ENCODE measurements at regions not wholly inside any gene's neighbourhood (a gene's known extent, or its start where the extent isn't known, plus 50 kb on each side); places are given as distances from the start of the nearest gene placed in this dataset.
A peak's percentile ranks its signal among the peaks of the same experiment; 100 is the strongest.

DNA sequence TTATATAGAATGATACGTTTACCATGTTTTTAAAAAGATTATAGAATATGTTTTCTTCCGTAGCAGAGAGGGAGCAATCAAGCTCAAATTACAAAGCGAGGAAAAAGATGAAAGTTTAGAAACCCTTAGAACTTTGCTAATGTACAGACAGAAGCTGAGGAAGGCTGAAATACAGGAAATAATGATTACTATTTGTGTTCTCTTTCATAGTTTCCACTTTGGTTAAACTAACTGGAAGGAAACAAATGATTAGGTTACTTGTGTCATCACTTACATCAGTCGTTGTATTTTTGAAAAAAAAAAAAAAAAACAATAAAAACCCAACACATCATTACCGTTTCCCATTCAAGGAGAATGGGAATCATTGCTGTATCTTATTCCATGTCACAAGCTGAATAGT lies 337.8 kb upstream of the CBLB start:
- Histone ChIP-seq H3K4me1 (peaks cover 0 to 13% (median 0%) of the 10 kb centered on the region in 4 donors), H3K4me3 (peak overlapping the region in 1 of 4 donors; percentile 4)
- no peak for DNase-seq (ENCODE audit: extremely low spot score)

DNA sequence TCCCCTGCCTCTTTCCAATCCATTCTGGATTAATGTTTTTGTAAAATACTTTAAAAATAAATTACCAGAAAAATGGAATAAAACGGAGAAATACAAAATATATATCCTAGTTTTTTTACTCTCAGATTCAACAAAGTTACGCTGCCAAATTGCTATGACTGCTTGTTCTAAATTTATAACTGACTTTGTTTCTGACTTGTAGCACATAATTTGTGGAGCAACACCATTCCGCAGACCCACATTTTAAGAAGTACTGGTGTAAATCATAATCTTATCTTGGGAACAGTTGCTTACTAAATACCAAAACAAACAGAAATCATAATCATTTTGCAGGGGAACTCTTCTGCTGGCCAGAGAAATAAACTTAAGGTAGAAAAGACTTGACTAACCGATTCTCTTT lies 339.4 kb upstream of the CBLB start:
- DNase-seq (ENCODE audit: extremely low spot score): no peak
- no peak overlapping the region for H3K4me3 ChIP-seq
- intact Hi-C loops (cut with DNase I): no loop called here
- no peak for TF ChIP-seq POLR2A (IDR thresholded peaks at IDR 0.05; ENCODE audit: low read depth)
- no peak for TF ChIP-seq POLR2AphosphoS5 (IDR thresholded peaks at IDR 0.05)
- TF ChIP-seq, protein P1, sequence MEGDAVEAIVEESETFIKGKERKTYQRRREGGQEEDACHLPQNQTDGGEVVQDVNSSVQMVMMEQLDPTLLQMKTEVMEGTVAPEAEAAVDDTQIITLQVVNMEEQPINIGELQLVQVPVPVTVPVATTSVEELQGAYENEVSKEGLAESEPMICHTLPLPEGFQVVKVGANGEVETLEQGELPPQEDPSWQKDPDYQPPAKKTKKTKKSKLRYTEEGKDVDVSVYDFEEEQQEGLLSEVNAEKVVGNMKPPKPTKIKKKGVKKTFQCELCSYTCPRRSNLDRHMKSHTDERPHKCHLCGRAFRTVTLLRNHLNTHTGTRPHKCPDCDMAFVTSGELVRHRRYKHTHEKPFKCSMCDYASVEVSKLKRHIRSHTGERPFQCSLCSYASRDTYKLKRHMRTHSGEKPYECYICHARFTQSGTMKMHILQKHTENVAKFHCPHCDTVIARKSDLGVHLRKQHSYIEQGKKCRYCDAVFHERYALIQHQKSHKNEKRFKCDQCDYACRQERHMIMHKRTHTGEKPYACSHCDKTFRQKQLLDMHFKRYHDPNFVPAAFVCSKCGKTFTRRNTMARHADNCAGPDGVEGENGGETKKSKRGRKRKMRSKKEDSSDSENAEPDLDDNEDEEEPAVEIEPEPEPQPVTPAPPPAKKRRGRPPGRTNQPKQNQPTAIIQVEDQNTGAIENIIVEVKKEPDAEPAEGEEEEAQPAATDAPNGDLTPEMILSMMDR (IDR thresholded peaks at IDR 0.05): no peak
- TF ChIP-seq EP300 (IDR thresholded peaks at IDR 0.05): no peak
- no peak overlapping the region for H3K27ac ChIP-seq (replicated peaks in 1 of 4)
- 51% methylated on average over 4 of the region's 4 CpGs for WGBS
- no peaks in the 10 kb centered on the region for H3K36me3 ChIP-seq
- H3K4me1 ChIP-seq: peaks cover 0 to 13% (median 0%) of the 10 kb centered on the region in 4 donors
- H3K9me3 ChIP-seq: peaks cover 0 to 10% (median 0%) of the 10 kb centered on the region in 4 donors
- H3K27me3 ChIP-seq: no peaks in the 10 kb centered on the region

More for the DNA sequence above, 337.8 kb upstream of the CBLB start:
- no peak for TF ChIP-seq POLR2A (IDR thresholded peaks at IDR 0.05; ENCODE audit: low read depth)
- TF ChIP-seq, protein P1 (IDR thresholded peaks at IDR 0.05): no peak
- no peak for TF ChIP-seq POLR2AphosphoS5 (IDR thresholded peaks at IDR 0.05)
- TF ChIP-seq EP300 (IDR thresholded peaks at IDR 0.05): no peak
- Histone ChIP-seq H3K27ac (replicated peaks in 1 of 4) (no peak overlapping the region), H3K27me3 (no peaks in the 10 kb centered on the region), H3K36me3 (no peaks in the 10 kb centered on the region), H3K9me3 (peaks cover 0 to 10% (median 0%) of the 10 kb centered on the region in 4 donors)
- WGBS: 63% methylated on average over 5 of the region's 5 CpGs
- intact Hi-C loops (cut with DNase I): no loop called here

DNA sequence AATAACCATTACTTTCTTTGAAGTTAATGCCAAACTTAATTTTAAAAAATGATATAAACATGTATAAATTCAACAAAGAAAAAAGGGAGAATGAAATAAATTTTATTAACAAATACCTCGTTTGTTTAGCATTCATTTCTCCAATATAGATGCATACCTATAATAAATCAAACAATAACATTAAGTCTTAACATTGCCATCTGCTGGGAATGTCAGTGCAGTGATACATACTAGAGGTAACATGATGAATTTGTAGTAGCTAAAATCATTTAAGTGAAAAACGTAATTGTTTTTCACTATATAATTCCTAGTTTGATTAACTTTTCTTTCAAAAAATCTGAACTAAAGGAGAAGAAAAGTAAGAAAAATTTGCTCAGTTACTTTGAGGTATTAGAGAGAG lies 340.2 kb upstream of the CBLB start:
- Histone ChIP-seq H3K36me3 (no peaks in the 10 kb centered on the region), H3K4me3 (no peak overlapping the region), H3K9me3 (peaks cover 0 to 7% (median 0%) of the 10 kb centered on the region in 4 donors), H3K27me3 (no peaks in the 10 kb centered on the region), H3K4me1 (peaks cover 0 to 13% (median 0%) of the 10 kb centered on the region in 4 donors), H3K27ac (replicated peaks in 1 of 4) (no peak overlapping the region)
- intact Hi-C loops (cut with DNase I): no loop called here
- DNase-seq (ENCODE audit: extremely low spot score): no peak
- 44% methylated on average over 2 of the region's 2 CpGs for WGBS
- TF ChIP-seq POLR2AphosphoS5 (IDR thresholded peaks at IDR 0.05) (no peak), POLR2A (IDR thresholded peaks at IDR 0.05; ENCODE audit: low read depth) (no peak), EP300 (IDR thresholded peaks at IDR 0.05) (no peak)
- TF ChIP-seq, protein P1 (IDR thresholded peaks at IDR 0.05): peak in 1 of 3 experiments; percentile 23

DNA sequence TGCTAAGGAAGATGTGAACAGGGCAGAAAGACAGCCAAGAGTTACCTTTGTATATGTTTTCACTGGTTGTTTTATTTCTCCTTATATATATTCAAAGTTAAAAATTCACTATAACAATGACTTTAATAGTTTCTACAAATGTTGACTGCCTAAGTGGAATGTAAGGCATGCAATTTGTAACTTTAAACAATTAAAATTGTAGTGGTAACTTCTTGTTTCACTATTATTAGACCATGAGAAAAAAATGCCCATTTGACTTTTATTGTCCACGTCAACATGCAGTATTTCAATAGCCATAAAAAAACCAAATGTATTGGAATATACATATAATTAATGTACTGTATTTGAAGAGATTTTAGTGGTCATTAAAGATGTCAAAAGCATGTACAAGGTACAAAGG lies 340.7 kb upstream of the CBLB start:
- 84% methylated on average over 1 of the region's 1 CpG for WGBS
- H3K36me3 ChIP-seq: no peaks in the 10 kb centered on the region
- H3K27ac ChIP-seq (replicated peaks in 1 of 4): no peak overlapping the region
- H3K4me3 ChIP-seq: no peak overlapping the region
- TF ChIP-seq, protein P1 (IDR thresholded peaks at IDR 0.05): no peak
- TF ChIP-seq POLR2A (IDR thresholded peaks at IDR 0.05; ENCODE audit: low read depth) (no peak), POLR2AphosphoS5 (IDR thresholded peaks at IDR 0.05) (no peak), EP300 (IDR thresholded peaks at IDR 0.05) (no peak)
- H3K27me3 ChIP-seq: no peaks in the 10 kb centered on the region
- no peak for DNase-seq (ENCODE audit: extremely low spot score)
- intact Hi-C loops (cut with DNase I): no loop called here
- peaks cover 0 to 13% (median 0%) of the 10 kb centered on the region in 4 donors for H3K4me1 ChIP-seq
- peaks cover 0 to 2% (median 0%) of the 10 kb centered on the region in 4 donors for H3K9me3 ChIP-seq

DNA sequence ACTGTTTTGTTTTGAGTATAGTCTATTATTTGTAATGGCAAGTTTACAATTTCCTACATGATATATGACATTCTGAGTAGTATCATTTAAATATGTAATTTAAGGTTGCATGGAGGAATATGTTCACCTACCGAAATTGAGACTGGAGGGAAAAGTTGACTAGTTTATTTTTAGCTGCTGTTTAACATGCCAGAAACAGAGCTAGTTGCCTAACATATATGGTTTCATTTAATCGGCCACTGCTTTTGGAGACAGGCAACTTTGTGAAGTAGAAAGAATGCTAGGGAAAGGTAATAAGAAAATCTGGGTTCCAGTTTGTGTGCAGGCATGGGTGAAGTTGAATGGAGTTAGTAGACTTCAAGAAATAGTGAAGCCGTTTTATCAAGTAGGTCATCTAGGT lies 342.1 kb upstream of the CBLB start:
- no peak for TF ChIP-seq EP300 (IDR thresholded peaks at IDR 0.05)
- TF ChIP-seq POLR2A (IDR thresholded peaks at IDR 0.05; ENCODE audit: low read depth): no peak
- TF ChIP-seq POLR2AphosphoS5 (IDR thresholded peaks at IDR 0.05): no peak
- TF ChIP-seq, protein P1 (IDR thresholded peaks at IDR 0.05): no peak
- H3K27ac ChIP-seq (replicated peaks in 1 of 4): no peak overlapping the region
- no peaks in the 10 kb centered on the region for H3K9me3 ChIP-seq
- intact Hi-C loops (cut with DNase I): no loop called here
- H3K27me3 ChIP-seq: no peaks in the 10 kb centered on the region
- no peaks in the 10 kb centered on the region for H3K36me3 ChIP-seq
- no peak for DNase-seq (ENCODE audit: extremely low spot score)
- peaks cover 0 to 13% (median 0%) of the 10 kb centered on the region in 4 donors for H3K4me1 ChIP-seq
- WGBS: 81% methylated on average over 3 of the region's 3 CpGs
- H3K4me3 ChIP-seq: no peak overlapping the region

All from esophagus muscularis mucosa (tissue), 4 donors.